Neural cell (in vitro differentiated cells): ENCODE measurements at regions not wholly inside any gene's neighbourhood (a gene's known extent, or its start where the extent isn't known, plus 50 kb on each side); places are given as distances from the start of the nearest gene placed in this dataset.

ENCODE experiments used
- H2AFZ ChIP-seq: fragments of 200-600, 300-800 bp; sonication (generic), shearing (Covaris generic); 2 replicates; pipeline ENCODE4 v1.6.0; 2014; ENCODE audit warnings: low read depth, mild to moderate bottlenecking, antibody characterized with exemption, low read length, moderate library complexity
- H3F3A ChIP-seq: fragments of 200-600 bp; shearing (Covaris generic); 2 replicates; pipeline ENCODE4 v1.6.1; 2016; ENCODE audit warnings: mild to moderate bottlenecking, moderate library complexity, mixed read lengths, antibody characterized with exemption, low read length; ENCODE audit not compliant: insufficient read depth, poor library complexity, severe bottlenecking
- H3K27ac ChIP-seq: fragments of 200-600, 300-800 bp; sonication (generic), shearing (Covaris generic); 2 replicates; pipeline ENCODE4 v1.5.1; 2014; ENCODE audit warnings: mild to moderate bottlenecking, low read length, moderate library complexity
- H3K27me3 ChIP-seq: fragments of 300-800, 200-600 bp; sonication (generic), shearing (Covaris generic); 2 replicates; pipeline ENCODE4 v1.6.0; 2014; ENCODE audit warnings: mild to moderate bottlenecking, low read depth, low read length, moderate library complexity; ENCODE audit not compliant: insufficient read depth
- H3K36me3 ChIP-seq: fragments of 300-800, 200-600 bp; sonication (generic), shearing (Covaris generic); 2 replicates; pipeline ENCODE4 v1.5.1; 2014; ENCODE audit warnings: mild to moderate bottlenecking, antibody characterized with exemption, low read length, moderate library complexity; ENCODE audit not compliant: insufficient read depth
- H3K4me2 ChIP-seq: fragments of 300-800, 200-600 bp; sonication (generic), shearing (Covaris generic); 2 replicates; pipeline ENCODE4 v1.6.0; 2014; ENCODE audit warnings: mild to moderate bottlenecking, low read length
- H3K4me3 ChIP-seq: fragments of 300-800, 200-600 bp; sonication (generic), shearing (Covaris generic); 2 replicates; pipeline ENCODE4 v1.5.1; 2014; ENCODE audit warnings: mild to moderate bottlenecking, low read length, moderate library complexity
- H3K79me2 ChIP-seq: fragments of 200-600 bp; shearing (Covaris generic); replicated peaks from 2 replicates; pipeline ENCODE4 v1.6.0; 2014; ENCODE audit warnings: mild to moderate bottlenecking, low read length, moderate library complexity; ENCODE audit not compliant: insufficient read depth
- H3K9ac ChIP-seq: fragments of 300-800, 200-600 bp; sonication (generic), shearing (Covaris generic); 2 replicates; pipeline ENCODE4 v1.6.1; 2016; ENCODE audit warnings: mild to moderate bottlenecking, low read length, mixed read lengths
- H3K9me2 ChIP-seq: fragments of 200-600 bp; shearing (Covaris generic); 2 replicates; pipeline ENCODE4 v1.6.1; 2016; ENCODE audit warnings: mild to moderate bottlenecking, low read length, mixed read lengths; ENCODE audit not compliant: insufficient read depth
- H3K9me3 ChIP-seq: fragments of 200-600, 300-800 bp; sonication (generic), shearing (Covaris generic); 2 replicates; pipeline ENCODE4 v1.6.1; 2016; ENCODE audit warnings: mild to moderate bottlenecking, mixed run types, low read length, moderate library complexity, mixed read lengths
- H4K20me1 ChIP-seq: fragments of 200-600 bp; shearing (Covaris generic); 2 replicates; pipeline ENCODE4 v1.6.1; 2016; ENCODE audit warnings: mild to moderate bottlenecking, mixed run types; ENCODE audit not compliant: insufficient read depth
- EP300 ChIP-seq: fragments of 450-650 bp; conservative IDR thresholded peaks from 2 replicates; pipeline ENCODE4 v1.6.1; 2014; ENCODE audit warnings: antibody characterized with exemption, mild to moderate bottlenecking, moderate library complexity; ENCODE audit not compliant: poor library complexity, severe bottlenecking
- EZH2 ChIP-seq: fragments of 200-600, 300-800 bp; shearing (Covaris generic), sonication (generic); IDR thresholded peaks from 2 replicates; pipeline ENCODE4 v1.6.1; 2014; ENCODE audit warnings: antibody characterized with exemption, low read length, borderline replicate concordance, mild to moderate bottlenecking; ENCODE audit not compliant: insufficient read depth, poor library complexity, severe bottlenecking
- MXI1 ChIP-seq: fragments of 450-650 bp; conservative IDR thresholded peaks from 2 replicates; pipeline ENCODE4 v1.6.1; 2014; ENCODE audit warnings: antibody characterized with exemption, mild to moderate bottlenecking; ENCODE audit not compliant: poor library complexity, severe bottlenecking
- POLR2AphosphoS5 ChIP-seq: IDR thresholded peaks from 2 replicates; pipeline ENCODE4 v1.6.1; 2012
- RAD21 ChIP-seq: fragments of 450-650 bp; conservative IDR thresholded peaks from 2 replicates; pipeline ENCODE4 v1.6.1; 2014; ENCODE audit warnings: antibody characterized with exemption, mild to moderate bottlenecking, moderate library complexity
- SMC3 ChIP-seq: fragments of 450-650 bp; conservative IDR thresholded peaks from 2 replicates; pipeline ENCODE4 v1.6.1; 2014; ENCODE audit warnings: antibody characterized with exemption, mild to moderate bottlenecking, moderate library complexity; ENCODE audit not compliant: poor library complexity
- TAF1 ChIP-seq: IDR thresholded peaks from 2 replicates; pipeline ENCODE4 v1.6.1; 2012; ENCODE audit warnings: low read depth
- TF ChIP-seq, protein P1 (sequence below): fragments of 450-650 bp; IDR thresholded peaks from 2 replicates; pipeline ENCODE4 v1.5.1; 2014; ENCODE audit warnings: antibody characterized with exemption, mild to moderate bottlenecking, moderate library complexity; ENCODE audit not compliant: poor library complexity, severe bottlenecking
- TF ChIP-seq, protein P2 (sequence below): IDR thresholded peaks from 2 replicates; pipeline ENCODE4 v1.6.1; 2012; ENCODE audit warnings: borderline replicate concordance

DNA sequence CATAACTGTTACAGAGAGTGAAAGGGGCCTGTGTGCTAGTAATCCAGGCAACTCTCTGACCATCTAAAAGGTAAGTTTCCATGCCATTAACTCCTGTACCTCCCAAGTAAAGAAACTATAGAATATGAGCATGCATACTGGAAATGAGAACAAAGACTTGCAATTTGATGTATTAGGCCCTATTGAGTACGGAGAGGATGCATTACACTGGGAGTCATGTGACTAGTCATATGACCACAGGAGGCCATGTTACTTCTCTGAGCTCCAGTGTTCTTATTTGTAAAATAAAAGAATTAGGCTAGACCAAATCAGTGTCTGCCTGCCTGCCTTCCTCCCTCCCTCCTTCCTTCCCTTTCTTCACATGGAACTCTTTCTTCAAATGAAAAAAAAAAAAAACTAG, 440.1 kb upstream of the CCDC196 start:
- no peaks in the 10 kb centered on the region for H3K36me3 ChIP-seq
- no peak overlapping the region for H2AFZ ChIP-seq
- H3F3A ChIP-seq, result no peaks in the 10 kb centered on the region
- no peaks in the 10 kb centered on the region for H4K20me1 ChIP-seq
- H3K79me2 ChIP-seq, result no peaks in the 10 kb centered on the region
- no peak overlapping the region for H3K4me2 ChIP-seq
- no peaks in the 10 kb centered on the region for H3K9me3 ChIP-seq
- H3K9me2 ChIP-seq, result no peaks in the 10 kb centered on the region
- H3K4me3 ChIP-seq, result no peak overlapping the region
- H3K27me3 ChIP-seq, result no peaks in the 10 kb centered on the region
- H3K27ac ChIP-seq, result no peak overlapping the region
- H3K9ac ChIP-seq, result no peak overlapping the region
- TF ChIP-seq EZH2 (no peak), RAD21 (no peak), TAF1 (no peak), EP300 (no peak), MXI1 (no peak), SMC3 (no peak), POLR2AphosphoS5 (no peak)
- TF ChIP-seq, protein P1, sequence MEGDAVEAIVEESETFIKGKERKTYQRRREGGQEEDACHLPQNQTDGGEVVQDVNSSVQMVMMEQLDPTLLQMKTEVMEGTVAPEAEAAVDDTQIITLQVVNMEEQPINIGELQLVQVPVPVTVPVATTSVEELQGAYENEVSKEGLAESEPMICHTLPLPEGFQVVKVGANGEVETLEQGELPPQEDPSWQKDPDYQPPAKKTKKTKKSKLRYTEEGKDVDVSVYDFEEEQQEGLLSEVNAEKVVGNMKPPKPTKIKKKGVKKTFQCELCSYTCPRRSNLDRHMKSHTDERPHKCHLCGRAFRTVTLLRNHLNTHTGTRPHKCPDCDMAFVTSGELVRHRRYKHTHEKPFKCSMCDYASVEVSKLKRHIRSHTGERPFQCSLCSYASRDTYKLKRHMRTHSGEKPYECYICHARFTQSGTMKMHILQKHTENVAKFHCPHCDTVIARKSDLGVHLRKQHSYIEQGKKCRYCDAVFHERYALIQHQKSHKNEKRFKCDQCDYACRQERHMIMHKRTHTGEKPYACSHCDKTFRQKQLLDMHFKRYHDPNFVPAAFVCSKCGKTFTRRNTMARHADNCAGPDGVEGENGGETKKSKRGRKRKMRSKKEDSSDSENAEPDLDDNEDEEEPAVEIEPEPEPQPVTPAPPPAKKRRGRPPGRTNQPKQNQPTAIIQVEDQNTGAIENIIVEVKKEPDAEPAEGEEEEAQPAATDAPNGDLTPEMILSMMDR, result no peak
- TF ChIP-seq, protein P2, sequence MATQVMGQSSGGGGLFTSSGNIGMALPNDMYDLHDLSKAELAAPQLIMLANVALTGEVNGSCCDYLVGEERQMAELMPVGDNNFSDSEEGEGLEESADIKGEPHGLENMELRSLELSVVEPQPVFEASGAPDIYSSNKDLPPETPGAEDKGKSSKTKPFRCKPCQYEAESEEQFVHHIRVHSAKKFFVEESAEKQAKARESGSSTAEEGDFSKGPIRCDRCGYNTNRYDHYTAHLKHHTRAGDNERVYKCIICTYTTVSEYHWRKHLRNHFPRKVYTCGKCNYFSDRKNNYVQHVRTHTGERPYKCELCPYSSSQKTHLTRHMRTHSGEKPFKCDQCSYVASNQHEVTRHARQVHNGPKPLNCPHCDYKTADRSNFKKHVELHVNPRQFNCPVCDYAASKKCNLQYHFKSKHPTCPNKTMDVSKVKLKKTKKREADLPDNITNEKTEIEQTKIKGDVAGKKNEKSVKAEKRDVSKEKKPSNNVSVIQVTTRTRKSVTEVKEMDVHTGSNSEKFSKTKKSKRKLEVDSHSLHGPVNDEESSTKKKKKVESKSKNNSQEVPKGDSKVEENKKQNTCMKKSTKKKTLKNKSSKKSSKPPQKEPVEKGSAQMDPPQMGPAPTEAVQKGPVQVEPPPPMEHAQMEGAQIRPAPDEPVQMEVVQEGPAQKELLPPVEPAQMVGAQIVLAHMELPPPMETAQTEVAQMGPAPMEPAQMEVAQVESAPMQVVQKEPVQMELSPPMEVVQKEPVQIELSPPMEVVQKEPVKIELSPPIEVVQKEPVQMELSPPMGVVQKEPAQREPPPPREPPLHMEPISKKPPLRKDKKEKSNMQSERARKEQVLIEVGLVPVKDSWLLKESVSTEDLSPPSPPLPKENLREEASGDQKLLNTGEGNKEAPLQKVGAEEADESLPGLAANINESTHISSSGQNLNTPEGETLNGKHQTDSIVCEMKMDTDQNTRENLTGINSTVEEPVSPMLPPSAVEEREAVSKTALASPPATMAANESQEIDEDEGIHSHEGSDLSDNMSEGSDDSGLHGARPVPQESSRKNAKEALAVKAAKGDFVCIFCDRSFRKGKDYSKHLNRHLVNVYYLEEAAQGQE, result no peak

DNA sequence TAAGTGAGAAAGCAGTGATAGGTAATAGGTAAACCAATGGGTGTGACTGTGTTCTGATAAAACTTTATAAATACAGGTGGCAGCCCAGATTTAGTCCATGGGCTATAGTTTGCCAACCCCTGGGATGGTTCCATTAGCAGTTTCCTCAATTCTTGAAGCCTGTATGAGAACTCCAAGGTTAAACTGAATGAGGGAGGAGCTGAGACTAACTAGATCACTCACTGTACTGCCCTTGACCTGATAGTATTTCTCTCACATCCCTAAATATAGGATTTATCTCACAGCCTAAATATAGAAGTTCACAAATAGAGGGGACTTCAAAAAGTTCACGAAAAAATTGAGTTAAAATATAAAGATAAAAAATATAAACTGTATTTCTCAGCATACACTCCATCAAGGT, 439.6 kb upstream of the CCDC196 start:
- no peak overlapping the region for H3K9ac ChIP-seq
- H3F3A ChIP-seq, result no peaks in the 10 kb centered on the region
- H4K20me1 ChIP-seq, result no peaks in the 10 kb centered on the region
- H3K4me3 ChIP-seq, result no peak overlapping the region
- H3K9me2 ChIP-seq, result no peaks in the 10 kb centered on the region
- no peak overlapping the region for H3K4me2 ChIP-seq
- TF ChIP-seq RAD21 (no peak), SMC3 (no peak), MXI1 (no peak), TAF1 (no peak), EZH2 (no peak), EP300 (no peak), POLR2AphosphoS5 (no peak)
- TF ChIP-seq, protein P2, result no peak
- TF ChIP-seq, protein P1, result no peak
- H3K79me2 ChIP-seq, result no peaks in the 10 kb centered on the region
- H3K9me3 ChIP-seq, result no peaks in the 10 kb centered on the region
- no peak overlapping the region for H2AFZ ChIP-seq
- no peak overlapping the region for H3K27ac ChIP-seq
- no peaks in the 10 kb centered on the region for H3K27me3 ChIP-seq
- H3K36me3 ChIP-seq, result no peaks in the 10 kb centered on the region
